GM19452 (cell line): ENCODE measurements at regions not wholly inside any gene's neighbourhood (a gene's known extent, or its start where the extent isn't known, plus 50 kb on each side); places are given as distances from the start of the nearest gene placed in this dataset.

ENCODE experiments used
- ATAC-seq: cut with Tn5 transposase; IDR thresholded peaks from one replicate; pipeline ENCODE4 v1.9.1; 2021; ENCODE audit not compliant: unreplicated experiment

DNA sequence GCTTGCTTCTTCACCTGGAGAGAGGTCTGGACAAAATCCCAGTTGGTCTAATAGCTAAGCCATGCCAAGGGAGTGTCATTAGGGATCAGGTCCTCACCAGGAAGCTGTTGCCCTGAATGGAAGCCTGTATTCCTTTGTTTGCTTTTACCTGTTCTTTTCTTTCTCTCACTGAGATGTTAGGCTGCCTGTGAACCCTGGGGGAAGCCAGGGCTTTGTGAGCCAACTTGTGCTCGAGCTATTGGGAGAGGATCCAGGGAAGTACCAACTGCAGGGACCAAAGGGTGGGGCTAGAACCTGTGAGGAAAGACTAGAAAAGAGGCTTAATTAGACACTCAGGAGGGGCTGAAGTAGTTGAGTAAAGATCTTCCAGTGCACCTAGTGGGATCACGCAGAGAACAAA is 451.2 kb upstream of the TLE4 start:
- no peak for ATAC-seq

DNA sequence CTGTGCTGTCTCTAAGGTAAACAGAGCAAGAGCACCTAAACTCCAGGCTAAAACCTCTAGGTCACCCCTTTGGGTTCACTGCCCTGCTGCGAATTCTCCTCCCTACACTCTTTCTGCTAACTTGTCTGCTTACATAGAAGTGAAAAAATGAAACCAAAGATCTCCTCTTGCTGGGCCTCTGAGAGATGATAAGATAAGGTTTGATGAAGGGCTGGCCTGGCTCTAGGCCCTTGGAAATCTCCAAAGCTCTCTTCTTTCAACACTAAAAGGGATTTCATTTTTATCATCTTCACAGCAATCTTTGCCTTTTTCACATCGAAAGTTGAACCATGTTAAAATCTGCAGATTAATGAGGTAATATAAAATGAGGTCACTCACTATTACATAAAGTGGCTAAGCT is 450.8 kb upstream of the TLE4 start:
- no peak for ATAC-seq

DNA sequence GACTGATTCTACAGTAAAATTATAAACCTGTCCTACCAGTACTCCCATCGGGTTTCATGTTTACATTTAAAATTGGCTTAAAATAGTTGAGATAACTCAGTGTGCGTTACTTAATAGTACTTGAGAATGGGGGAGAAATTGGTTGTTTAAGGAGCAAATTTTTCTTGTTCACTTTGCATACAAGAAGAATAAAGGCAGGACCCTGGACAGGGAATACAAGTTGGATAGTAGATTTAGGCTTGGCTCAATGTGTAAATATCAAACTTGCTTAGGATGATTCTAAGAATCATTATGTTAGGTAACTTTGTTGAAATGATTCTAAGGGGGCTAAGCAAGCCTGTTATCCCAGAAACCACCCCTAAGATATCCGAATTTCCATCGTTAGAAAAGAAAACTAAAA is 448.4 kb upstream of the TLE4 start:
- no peak for ATAC-seq

DNA sequence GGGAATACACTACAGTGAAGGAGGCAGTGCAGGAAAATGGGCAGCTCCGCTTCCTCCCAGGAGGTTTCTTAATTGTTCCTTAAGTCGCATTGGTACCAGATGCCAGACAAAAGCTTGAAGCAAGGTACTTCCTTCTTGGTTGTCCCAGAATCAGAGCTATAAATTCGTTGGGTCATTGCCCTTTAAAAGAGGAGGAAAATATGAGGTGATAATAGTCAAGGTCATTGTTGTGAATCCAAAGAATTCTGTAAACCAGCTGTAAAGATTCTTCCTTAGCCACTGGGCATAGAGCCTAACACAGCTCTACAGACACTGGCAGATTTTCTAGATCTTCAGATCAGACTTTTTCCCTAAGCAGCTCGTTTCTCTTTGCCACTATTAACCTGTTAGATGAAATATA is 444.1 kb upstream of the TLE4 start:
- no peak for ATAC-seq

- ATAC-seq, result no peak
Measured at GRCh38 chr9:79129865-79130480, 441.8 kb upstream of the TLE4 start.

DNA sequence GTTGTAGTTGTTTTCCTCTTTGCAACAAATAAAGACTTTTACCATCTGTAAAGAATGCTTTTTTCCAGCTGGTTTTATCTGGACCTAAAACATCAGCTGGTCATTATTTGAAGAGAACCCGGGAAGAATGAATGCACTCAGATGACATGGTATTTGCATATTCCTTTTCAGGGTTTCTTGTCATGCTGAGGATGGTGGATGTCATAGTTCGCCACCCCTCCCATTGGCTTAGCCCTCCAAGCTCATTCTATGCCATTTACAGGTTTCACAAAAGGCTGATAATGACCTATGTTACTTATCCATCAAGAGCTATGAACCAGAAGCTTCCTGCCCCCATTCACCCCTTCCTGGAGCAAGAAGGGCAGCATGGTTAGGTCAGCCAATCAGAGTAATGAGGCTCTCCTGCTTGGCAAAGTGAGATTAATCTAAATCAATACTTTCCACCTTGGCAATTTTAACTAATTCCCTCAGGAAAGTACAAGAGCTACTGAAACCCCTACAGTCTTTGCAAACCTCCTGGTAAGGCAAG is 440.5 kb upstream of the TLE4 start:
- no peak for ATAC-seq

DNA sequence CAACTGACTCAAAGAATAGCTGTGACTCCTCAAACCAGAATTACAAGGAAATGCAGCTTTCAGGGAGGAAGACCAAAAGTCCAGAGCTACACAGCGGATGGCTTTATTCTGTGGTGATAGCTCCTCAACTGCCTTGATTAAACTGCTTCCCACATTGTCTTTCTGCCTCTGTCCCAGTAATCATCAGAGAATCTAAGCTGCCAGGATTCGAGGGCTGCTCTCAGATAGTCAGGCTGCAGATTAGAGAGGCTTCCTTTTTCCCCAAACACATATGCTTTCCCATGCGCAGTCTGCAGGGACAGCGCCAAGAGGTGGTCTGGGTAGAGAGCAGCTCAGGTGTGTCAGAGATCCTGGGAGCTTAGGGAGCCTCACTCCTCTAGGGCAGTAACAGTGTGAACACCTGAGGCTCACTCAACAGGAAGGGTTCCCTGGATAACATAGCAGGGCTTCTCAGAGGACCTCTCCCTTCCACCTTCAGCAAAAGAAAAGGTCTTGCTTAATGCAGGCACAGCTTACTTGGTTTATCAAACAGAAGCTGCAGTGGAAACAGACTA is 439.9 kb upstream of the TLE4 start:
- ATAC-seq, result no peak

DNA sequence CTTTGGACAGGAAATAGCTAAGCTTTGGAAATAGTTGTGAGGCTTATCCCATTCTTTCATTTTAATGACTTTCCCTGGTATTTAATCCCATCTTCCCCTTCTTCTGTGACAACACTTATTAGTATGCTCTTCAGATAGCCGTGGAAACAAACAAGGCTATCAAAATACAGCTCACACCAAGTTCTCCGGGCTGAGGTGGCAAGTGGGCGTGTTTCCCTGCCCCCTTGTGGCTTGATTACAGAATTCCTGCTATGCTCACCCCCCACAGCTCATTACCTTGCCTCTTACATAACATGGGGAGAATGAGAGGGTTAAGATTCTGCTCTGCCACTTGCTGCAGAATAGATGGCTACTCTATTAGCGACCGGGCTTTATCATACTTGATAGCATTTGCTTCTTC is 437.1 kb upstream of the TLE4 start:
- no peak for ATAC-seq

DNA sequence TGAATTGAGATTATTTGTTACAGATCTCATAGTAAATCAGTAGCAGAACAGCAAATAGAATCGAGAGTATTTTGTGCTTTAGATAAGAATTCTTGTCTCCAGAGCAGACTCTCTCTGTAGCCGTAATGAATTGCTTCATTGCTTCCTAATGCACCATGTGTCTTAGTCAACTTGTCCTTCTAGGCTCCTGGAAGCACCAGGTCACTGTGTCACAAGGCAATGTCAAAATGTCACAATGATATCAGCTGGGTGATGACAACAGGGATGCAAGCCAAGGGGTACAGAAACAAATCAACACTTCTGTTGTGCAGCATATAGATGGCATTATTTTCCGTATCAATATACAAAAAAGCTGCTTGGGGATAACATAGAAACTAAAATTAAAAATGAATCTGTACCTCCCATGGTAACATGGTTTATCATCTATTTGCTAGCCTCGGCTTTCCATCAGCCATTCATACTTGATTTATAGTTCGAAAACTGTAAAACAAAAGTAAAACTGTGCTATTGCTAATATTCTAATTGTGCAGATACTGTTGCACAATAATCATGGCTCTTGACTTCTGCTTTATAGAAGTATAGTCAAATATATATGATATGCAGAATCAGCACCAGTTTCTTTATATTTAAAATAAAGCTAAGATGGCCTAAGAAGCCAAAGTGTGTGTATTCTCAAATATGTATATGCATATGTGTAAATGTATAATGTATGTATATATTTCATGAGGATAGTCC is 435.9 kb upstream of the TLE4 start:
- ATAC-seq, result no peak

DNA sequence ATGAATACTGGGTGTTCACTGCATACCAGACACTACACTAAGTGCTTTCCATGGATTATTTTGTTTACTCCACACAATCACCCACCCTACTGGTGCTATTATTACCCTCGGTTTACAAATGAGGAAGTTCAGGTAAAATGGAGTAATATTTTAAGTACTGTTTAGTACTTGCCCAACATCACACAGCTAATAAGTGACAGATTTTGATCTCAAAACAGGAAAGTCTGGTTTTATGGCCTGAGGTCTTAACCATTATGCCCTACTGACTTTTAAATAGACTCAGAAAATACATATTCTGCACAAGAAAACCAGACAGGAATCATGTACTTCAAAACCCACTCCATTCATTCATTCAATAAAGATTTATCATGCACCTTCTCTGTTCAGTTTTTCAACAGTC is 431.0 kb upstream of the TLE4 start:
- no peak for ATAC-seq

DNA sequence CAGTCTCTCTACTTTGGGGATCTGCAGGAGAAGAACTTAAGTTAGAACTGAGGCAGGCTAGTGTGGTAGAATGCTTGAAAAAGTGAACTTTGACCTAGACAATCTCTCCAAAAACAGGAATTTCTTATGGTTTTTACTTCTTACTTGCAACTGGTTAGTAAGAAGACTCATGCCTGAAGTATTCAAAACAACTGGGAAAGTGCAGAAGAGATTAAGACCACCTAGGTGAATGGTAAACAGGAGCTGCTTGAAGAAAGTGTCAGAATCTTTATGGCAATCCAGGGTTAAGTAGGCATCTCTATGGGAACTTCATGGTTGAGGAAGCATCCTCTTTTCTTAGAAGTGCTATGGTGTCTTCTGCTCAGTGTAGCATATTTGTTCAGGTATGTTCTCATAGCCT is 428.6 kb upstream of the TLE4 start:
- no peak for ATAC-seq

DNA sequence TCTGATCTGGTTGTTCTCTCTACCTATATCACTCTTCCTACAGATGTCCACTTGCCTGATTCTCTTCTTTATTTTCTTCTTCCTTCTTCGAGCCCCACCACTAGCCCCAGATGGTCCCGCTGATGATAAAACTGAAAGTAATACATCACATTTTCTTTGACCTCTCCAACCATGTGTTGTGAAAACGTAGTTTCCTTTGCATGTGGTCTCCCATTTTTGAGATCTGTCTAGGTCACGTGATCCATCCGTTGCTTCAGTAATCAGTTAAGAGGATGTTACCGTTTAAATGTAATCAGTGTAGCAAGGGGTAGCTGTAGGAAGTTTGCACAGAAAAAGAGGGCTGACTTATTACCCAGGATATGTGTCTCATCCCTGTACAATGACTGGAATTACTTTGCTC is 426.3 kb upstream of the TLE4 start:
- no peak for ATAC-seq

DNA sequence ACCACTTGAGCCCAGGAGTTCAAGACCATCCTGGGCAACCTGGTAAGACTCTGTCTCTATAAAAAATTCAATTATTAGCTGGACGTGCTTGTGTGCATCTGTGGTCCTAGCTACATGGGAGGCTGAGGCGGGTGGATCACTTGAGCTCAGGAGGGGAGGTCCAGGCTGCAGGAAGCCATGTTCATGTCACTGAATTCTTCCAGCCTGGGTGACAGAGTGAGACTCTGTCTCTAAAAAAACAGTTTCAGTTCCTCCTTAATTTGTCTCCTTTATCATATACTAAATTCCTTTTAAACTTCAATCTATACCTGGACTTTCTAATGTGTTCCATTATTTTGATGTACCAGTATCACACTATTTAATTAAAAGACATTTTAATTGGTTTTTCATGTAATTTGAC is 422.2 kb upstream of the TLE4 start:
- ATAC-seq, result no peak

DNA sequence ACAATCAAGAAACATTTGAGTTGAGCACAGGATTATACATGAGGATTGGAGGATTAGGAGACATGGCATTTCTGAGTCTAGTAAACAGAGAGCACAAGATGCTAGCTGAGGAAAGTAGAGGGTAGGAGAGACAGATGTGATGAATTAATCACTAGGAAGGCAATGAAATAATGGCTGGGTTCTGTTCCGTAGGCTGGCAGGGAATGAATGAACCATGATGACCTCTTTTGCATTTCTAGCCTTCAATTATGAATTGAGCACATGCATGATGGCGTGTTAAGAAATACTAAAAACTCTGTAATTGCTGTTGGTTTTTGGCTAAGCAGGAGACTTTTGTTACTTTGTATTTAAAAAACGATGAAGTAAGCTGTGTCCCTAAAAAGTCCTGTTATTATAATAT is 420.0 kb upstream of the TLE4 start:
- no peak for ATAC-seq

DNA sequence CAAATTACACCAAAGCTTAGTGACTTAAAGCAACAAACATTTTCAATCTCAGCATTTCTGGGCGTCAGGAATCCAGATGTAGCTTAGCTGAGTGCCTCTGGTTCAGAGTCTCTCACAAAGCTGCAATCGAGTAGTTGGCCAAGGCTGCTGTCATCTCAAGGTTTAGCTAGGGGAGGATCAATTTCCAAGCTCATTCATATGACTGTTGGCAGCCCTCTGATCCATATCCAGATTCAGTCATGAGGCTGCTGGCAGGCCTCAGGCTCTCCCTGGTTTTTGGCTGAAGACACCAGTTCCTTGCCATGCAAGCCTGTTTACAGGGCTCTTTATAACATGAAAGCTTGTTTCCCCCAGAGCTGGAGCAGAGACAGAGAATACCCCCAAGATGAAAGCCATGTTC is 419.5 kb upstream of the TLE4 start:
- ATAC-seq, result no peak

DNA sequence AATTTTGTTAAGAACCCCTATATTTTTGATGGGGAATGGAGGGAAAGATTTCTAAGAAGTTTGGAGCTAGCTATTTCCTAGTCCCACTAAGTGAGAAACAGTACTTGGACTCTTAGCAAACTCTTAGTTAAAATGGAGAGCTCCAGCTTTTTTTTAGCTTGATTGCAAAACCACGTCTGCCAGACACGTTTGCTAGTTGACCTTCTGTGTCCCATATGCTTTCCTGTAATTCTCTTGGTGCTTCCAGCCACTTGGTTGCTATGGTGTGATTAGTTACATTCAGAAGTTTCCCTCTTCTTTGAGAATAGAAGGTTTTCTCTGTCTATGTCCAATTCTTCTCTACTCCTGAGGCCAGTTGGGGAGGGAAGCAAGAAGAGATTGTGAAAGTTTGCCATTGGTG is 417.0 kb upstream of the TLE4 start:
- no peak for ATAC-seq

- ATAC-seq, result no peak
Measured at GRCh38 chr9:79155308-79155707, 416.5 kb upstream of the TLE4 start.

- ATAC-seq, result no peak
Measured at GRCh38 chr9:79163544-79163943, 408.2 kb upstream of the TLE4 start.

DNA sequence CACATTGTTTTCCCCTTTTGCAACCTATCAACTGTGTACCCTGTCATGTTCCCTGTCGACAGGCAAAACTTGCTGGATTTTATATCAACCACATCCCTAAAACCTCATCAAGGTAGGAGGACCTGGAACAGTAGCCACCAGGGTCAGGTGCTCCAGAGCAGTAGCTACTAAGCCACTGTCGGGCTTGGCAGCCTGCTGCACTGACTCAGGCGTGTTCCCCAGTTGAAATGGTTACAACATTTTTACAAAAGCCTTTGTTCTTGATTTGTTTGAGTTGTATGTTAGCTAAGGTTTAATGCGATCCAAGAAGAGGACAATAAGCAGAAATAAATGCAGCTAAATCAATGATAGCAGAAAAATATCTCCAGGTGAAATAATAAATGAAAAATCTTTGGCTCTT is 407.4 kb upstream of the TLE4 start:
- no peak for ATAC-seq

GRCh38 chr9:79165020-79165780 is 406.6 kb upstream of the TLE4 start:
- ATAC-seq, result no peak

DNA sequence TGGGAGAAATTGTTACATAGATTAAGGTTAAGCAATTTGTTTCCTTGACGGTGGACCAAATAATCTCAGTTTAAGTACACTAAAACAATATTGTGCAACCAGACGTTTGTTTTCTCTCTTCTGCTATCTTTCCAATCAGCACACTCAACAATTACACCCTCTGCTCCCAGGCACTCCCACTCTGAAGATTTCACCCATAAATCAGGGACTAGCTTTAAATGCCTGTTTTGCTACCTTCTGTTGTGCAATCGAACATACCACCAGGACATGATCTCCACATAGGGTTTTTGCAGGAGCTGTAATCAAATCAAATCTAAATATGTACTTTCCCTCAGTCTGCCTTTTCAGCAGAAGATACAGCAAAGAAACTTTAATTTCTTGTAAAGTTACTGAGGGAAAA is 405.8 kb upstream of the TLE4 start:
- ATAC-seq, result no peak

GRCh38 chr9:79170643-79171042 is 401.1 kb upstream of the TLE4 start:
- no peak for ATAC-seq
